Activated T-cell treated with anti-CD3 and anti-CD28 coated beads for 24 hours (primary cell): ENCODE measurements at regions not wholly inside any gene's neighbourhood (a gene's known extent, or its start where the extent isn't known, plus 50 kb on each side); places are given as distances from the start of the nearest gene placed in this dataset.

Source experiments
- DNase-seq: peaks from one replicate; pipeline ENCODE4 v3.0.0-alpha.2; 2020; ENCODE audit warnings: low read depth

- no peak for DNase-seq
Measured at GRCh38 chr2:24439971-24440340, 51.1 kb upstream of the NCOA1 start.

- DNase-seq, result no peak
Measured at GRCh38 chr2:24439280-24439970, 51.6 kb upstream of the NCOA1 start.

GRCh38 chr2:24438106-24438505, 52.9 kb upstream of the NCOA1 start:
- no peak for DNase-seq

DNA sequence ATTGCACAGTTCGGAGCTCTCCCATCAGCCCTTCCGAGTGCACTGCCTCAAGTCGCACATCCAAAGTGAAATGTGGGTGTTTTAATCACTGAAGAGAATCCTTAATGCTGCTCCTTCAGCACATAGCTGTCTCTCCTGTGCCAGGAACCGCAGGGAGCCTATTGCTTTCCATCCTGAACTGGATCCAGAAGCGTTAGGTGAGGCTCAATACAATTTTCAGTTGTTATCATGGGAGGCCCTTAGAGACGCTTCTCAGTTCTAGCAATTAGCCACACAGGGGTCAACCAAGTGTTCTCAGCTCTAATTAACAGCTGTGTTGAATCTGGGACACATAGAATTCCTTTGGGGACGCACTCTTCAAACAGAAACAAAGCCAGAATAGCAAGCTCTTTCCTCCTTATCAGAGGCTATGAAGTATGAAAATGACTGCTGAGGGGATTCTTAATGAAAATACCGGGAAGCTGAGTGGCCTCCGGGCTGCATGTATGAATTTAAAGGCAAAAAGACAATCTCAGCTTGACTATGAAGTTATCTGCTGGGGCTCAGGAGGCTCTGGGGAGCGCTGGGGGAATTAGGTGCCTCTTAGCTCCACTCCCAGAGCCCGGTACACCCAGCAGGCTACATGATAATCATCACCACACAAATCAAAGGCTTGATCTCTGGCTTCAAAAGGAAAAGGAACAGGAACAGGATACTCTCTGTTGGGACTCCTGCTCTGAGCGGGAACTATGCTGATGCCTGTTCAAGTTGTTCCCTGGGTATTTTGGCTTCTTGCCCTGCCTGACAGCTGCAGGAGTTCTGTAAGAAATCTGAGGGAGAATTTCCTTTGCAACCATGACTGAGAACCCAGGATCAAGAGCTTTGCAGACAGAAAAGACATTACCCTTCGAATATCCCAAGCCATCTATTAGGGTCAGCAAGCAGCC, 55.4 kb upstream of the NCOA1 start:
- no peak for DNase-seq

- DNase-seq, result no peak
Measured at GRCh38 chr2:24434541-24434940, 56.5 kb upstream of the NCOA1 start.

GRCh38 chr2:24432735-24433134, 58.3 kb upstream of the NCOA1 start:
- no peak for DNase-seq

DNA sequence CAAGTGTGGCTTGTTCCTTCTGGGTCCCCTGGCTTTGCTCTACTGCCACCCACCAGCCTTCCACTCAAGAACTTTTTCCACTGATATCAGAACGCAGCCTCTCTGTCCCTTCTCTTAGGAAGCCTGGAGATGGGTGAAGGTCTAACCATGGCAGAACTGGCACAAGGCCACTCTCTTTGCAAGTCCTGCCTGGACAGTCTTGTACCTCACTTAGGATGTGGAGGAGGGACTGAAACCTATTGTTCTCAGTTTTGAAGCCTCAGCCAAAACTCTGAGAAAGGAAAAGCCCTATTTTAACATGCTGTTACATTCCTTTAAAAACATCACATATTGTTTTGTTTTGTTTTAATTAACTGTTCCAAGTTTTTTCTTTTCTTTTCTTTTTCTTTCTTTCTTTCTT, 58.9 kb upstream of the NCOA1 start:
- DNase-seq, result no peak

- no peak for DNase-seq
Measured at GRCh38 chr2:24429197-24430074, 61.6 kb upstream of the NCOA1 start.

DNA sequence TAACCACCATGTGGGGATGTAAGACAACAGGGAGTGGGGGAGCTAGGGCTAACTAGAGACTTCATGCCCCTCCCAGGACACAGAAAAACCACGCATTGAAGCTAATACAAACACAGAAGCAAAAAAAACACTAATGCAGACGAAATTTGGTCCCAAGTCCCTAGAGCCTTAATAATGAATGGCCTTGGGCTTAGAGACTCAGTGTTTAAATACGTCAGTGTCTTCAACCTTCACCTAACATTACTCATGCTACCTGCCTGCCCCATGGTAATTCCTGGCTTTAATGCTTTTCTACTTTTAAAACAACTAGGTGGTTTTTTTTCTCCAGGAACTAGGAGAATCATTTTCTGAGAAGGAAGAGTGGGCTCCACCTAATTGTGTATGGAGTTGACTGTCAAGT, 64.1 kb upstream of the ITSN2 start:
- DNase-seq, result no peak

GRCh38 chr2:24423095-24423494, 62.8 kb upstream of the ITSN2 start:
- DNase-seq, result no peak

DNA sequence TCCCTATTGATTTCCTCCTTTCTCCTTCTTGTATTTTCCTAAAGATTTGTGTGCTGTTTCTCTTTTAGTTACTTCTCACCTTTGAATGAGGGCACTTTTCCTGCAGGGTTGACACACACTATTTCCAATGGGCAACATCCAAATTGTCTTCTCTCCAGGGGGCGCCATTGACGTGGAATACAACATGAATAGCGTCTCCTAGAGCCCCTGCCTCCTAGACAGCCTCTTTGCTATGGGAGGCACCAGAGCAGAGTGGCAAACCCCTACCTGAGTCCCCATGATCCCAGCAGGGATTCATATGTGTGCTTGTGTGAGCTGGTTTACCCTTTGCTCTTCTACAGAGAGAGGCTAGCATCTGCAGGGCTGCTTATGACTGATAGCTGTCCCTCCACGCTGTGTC, 61.3 kb upstream of the ITSN2 start:
- DNase-seq, result peak; percentile 60

GRCh38 chr2:24420373-24420772, 60.0 kb upstream of the ITSN2 start:
- no peak for DNase-seq

DNA sequence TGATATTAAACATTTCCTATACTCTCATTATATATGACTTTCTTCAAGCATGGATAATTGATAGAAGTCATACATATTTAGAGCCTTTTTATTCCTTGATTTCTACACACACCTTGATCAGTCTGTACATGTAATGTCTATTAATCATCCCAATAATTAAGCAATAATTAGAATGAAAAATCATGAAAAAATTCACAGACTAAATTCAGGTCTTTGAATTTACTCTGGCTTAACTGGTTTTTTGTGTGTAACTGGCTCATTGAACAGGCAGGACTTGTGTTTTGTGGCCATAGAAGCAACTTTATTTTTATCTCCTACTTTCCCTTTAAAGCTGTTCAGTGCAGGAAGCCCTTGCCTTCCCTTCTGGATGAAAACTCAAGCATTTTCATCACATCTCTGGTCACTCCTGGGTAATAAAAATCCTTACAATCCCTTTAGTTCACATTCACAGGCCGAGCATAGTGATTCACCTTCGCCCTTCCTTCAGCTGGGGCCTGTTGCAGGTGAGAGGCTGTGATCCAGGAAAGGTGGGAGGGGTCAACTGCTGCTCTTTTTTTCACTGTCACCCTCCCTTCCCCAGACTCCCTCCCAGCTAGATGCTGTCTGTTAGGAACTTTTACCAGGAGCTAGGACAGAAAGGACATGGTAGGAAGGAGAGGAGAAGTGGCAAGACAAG, 58.0 kb upstream of the ITSN2 start:
- DNase-seq, result no peak

- no peak for DNase-seq
Measured at GRCh38 chr2:24412812-24413211, 52.5 kb upstream of the ITSN2 start.

GRCh38 chr2:24411488-24412151, 51.3 kb upstream of the ITSN2 start:
- DNase-seq, result no peak

- no peak for DNase-seq
Measured at GRCh38 chr2:24410976-24411375, 50.6 kb upstream of the ITSN2 start.

DNA sequence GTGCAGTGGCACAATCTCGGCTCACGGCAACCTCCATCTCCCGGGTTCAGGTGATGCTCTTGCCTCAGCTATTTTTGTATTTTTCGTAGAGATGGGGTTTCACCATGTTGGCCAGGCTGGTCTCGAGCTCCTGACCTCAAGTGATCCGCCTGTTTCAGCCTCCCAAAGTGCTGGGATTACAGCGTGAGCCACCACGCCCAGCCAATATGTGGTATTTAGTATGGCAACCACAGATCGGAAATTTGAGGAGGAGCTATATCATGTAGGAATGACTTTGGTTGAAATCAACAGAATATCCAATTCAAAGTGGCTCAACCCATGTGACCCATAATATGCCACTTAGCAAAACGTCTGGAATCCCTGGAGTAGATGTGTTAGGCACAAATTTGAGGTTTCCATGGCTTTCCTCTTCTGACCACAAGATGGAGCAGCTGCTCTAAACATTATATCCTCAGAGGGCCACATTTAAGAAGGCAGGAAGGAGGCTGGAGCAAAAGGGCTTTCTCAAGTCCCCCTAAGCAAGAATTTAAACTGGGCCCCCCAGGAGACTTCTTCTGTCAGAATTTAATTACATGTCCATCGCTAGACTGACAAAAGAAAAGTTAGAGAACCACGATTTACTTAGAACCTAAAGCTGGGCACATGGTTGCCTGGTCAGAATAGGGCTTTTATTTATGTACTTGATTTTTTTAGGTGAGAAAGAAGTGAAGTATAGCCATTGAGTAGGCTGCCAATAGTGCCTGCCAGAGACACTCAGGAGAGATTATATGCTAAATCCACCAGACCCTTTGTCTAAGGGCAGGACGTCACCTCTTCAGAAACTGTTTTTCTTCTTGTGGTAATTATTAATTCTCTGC, 49.6 kb upstream of the ITSN2 start:
- peak; percentile 26 for DNase-seq
